HepG2 (cell line): ENCODE measurements at regions not wholly inside any gene's neighbourhood (a gene's known extent, or its start where the extent isn't known, plus 50 kb on each side); places are given as distances from the start of the nearest gene placed in this dataset.

Experiments
- CREM ChIP-seq, 2 experiments: sonication (generic) in 1 of 2; formaldehyde crosslinking in 1 of 2; IDR thresholded peaks; 2 replicates each; pipeline versions ENCODE4 v1.4.0 to v1.6.1; 2016 to 2020; ENCODE audit warnings: antibody characterized with exemption in 1 of 2, mild to moderate bottlenecking in 1 of 2, missing genetic modification reagents in 1 of 2
- EED ChIP-seq: sonication (generic); formaldehyde crosslinking; IDR thresholded peaks from 2 replicates; pipeline ENCODE4 v1.5.0; 2020; ENCODE audit warnings: mild to moderate bottlenecking, missing genetic modification reagents
- ERF ChIP-seq: IDR thresholded peaks from 2 replicates; pipeline ENCODE4 v1.6.1; 2018; ENCODE audit warnings: missing biosample characterization, missing genetic modification reagents
- GLMP ChIP-seq: sonication (generic); formaldehyde crosslinking; IDR thresholded peaks from 2 replicates; pipeline ENCODE4 v1.9.0; 2021; ENCODE audit warnings: missing genetic modification reagents, mild to moderate bottlenecking, borderline replicate concordance
- NFE2 ChIP-seq: sonication (generic); formaldehyde crosslinking; IDR thresholded peaks from 2 replicates; pipeline ENCODE4 v1.4.0; 2020; ENCODE audit warnings: missing genetic modification reagents
- NFKBIZ ChIP-seq: IDR thresholded peaks from 2 replicates; pipeline ENCODE4 v1.6.1; 2018; ENCODE audit warnings: missing genetic modification reagents, missing compliant biosample characterization
- NFRKB ChIP-seq: fragments of 450-650 bp; IDR thresholded peaks from 2 replicates; pipeline ENCODE4 v1.6.1; 2017
- NONO ChIP-seq, 2 experiments: fragments of 450-650 bp in 1 of 2; sonication (generic) in 1 of 2; formaldehyde crosslinking in 1 of 2; IDR thresholded peaks in 1 of 2; conservative IDR thresholded peaks in 1 of 2; 2 replicates each; pipeline versions ENCODE4 v1.6.1 to v1.8.0; 2017 to 2022; ENCODE audit warnings: mild to moderate bottlenecking in 1 of 2, missing genetic modification reagents in 1 of 2, moderate library complexity in 1 of 2
- SIN3A ChIP-seq: IDR thresholded peaks from 2 replicates; pipeline ENCODE4 v1.6.1; 2011; ENCODE audit warnings: low read depth, mild to moderate bottlenecking, control low read depth, low read length, borderline replicate concordance
- TBX3 ChIP-seq: fragments of 450-650 bp; IDR thresholded peaks from 2 replicates; pipeline ENCODE4 v1.6.1; 2017; ENCODE audit warnings: antibody characterized with exemption, mild to moderate bottlenecking, inconsistent platforms, borderline replicate concordance
- TP53 ChIP-seq: sonication (generic); formaldehyde crosslinking; conservative IDR thresholded peaks from 2 replicates; pipeline ENCODE4 v1.4.0; 2020; ENCODE audit warnings: missing genetic modification reagents
- ZBTB3 ChIP-seq: sonication (generic); formaldehyde crosslinking; IDR thresholded peaks from 2 replicates; pipeline ENCODE4 v1.4.0; 2020; ENCODE audit warnings: low read depth, mild to moderate bottlenecking, moderate library complexity, missing genetic modification reagents, borderline replicate concordance
- ZBTB38 ChIP-seq: sonication (generic); formaldehyde crosslinking; IDR thresholded peaks from 2 replicates; pipeline ENCODE4 v1.5.1; 2020; ENCODE audit warnings: mild to moderate bottlenecking, missing genetic modification reagents
- ZBTB49 ChIP-seq: sonication (generic); formaldehyde crosslinking; IDR thresholded peaks from 2 replicates; pipeline ENCODE4 v1.4.0; 2020; ENCODE audit warnings: missing genetic modification reagents, borderline replicate concordance
- ZFP1 ChIP-seq: IDR thresholded peaks from 2 replicates; pipeline ENCODE4 v1.6.1; 2016
- ZFP41 ChIP-seq: sonication (generic); formaldehyde crosslinking; IDR thresholded peaks from 2 replicates; pipeline ENCODE4 v1.4.0; 2020; ENCODE audit warnings: mild to moderate bottlenecking, missing genetic modification reagents, borderline replicate concordance
- ZMAT3 ChIP-seq: sonication (generic); formaldehyde crosslinking; conservative IDR thresholded peaks from 2 replicates; pipeline ENCODE4 v1.7.0; 2021; ENCODE audit warnings: missing genetic modification reagents
- ZNF253 ChIP-seq: sonication (generic); formaldehyde crosslinking; IDR thresholded peaks from 2 replicates; pipeline ENCODE4 v1.8.0; 2022; ENCODE audit warnings: mild to moderate bottlenecking, missing genetic modification reagents, borderline replicate concordance
- ZNF264 ChIP-seq: sonication (generic); formaldehyde crosslinking; IDR thresholded peaks from 2 replicates; pipeline ENCODE4 v1.4.0; 2020; ENCODE audit warnings: missing genetic modification reagents
- ZNF510 ChIP-seq: sonication (generic); formaldehyde crosslinking; IDR thresholded peaks from 2 replicates; pipeline ENCODE4 v1.4.0; 2020; ENCODE audit warnings: low read depth, mild to moderate bottlenecking, missing genetic modification reagents
- ZSCAN20 ChIP-seq: sonication (generic); formaldehyde crosslinking; IDR thresholded peaks from 2 replicates; pipeline ENCODE4 v1.4.0; 2020; ENCODE audit warnings: missing genetic modification reagents, mild to moderate bottlenecking, borderline replicate concordance
- TF ChIP-seq, protein P1 (sequence below): sonication (generic); formaldehyde crosslinking; IDR thresholded peaks from 2 replicates; pipeline ENCODE4 v1.4.0; 2020; ENCODE audit warnings: missing genetic modification reagents
- TF ChIP-seq, protein P2 (sequence below): sonication (generic); formaldehyde crosslinking; IDR thresholded peaks from 2 replicates; pipeline ENCODE4 v1.5.1; 2020; ENCODE audit warnings: mild to moderate bottlenecking, missing genetic modification reagents, borderline replicate concordance

DNA sequence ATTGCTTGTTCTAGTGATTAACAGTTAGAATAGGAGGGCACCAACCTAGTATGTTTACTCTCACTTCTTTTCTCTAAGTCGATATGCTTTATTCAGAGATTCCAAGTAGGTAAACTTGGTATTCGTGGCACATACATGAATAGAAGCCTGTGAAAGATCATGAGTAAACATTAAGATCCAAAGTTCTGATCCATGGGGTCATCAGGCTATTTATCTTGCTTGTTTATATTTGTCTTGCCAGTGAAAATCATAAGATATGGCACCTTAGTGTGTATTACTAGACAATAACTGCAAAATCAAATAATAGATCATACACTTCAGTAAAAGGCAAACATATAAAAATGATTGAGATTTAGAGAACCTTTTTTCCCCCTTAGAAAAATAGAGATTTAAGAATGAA, 56.5 kb upstream of the LHFPL3 start (continued):
- no peak for TF ChIP-seq TP53 (CRISPR knock-in tag)
- no peak for TF ChIP-seq ERF (CRISPR knock-in tag)
- TF ChIP-seq GLMP (CRISPR knock-in tag), result no peak
- no peak for TF ChIP-seq ZMAT3 (CRISPR knock-in tag)
- no peak for TF ChIP-seq ZBTB38 (CRISPR knock-in tag)
- TF ChIP-seq ZBTB49 (CRISPR knock-in tag), result no peak
- TF ChIP-seq ZFP41 (CRISPR knock-in tag), result no peak
- no peak for TF ChIP-seq SIN3A
- no peak for TF ChIP-seq EED (CRISPR knock-in tag)
- TF ChIP-seq, protein P1, sequence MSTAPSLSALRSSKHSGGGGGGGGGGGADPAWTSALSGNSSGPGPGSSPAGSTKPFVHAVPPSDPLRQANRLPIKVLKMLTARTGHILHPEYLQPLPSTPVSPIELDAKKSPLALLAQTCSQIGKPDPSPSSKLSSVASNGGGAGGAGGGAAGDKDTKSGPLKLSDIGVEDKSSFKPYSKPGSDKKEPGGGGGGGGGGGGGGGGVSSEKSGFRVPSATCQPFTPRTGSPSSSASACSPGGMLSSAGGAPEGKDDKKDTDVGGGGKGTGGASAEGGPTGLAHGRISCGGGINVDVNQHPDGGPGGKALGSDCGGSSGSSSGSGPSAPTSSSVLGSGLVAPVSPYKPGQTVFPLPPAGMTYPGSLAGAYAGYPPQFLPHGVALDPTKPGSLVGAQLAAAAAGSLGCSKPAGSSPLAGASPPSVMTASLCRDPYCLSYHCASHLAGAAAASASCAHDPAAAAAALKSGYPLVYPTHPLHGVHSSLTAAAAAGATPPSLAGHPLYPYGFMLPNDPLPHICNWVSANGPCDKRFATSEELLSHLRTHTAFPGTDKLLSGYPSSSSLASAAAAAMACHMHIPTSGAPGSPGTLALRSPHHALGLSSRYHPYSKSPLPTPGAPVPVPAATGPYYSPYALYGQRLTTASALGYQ (CRISPR knock-in tag), result peak; percentile 41; the same call in 1 of the 2 replicates
- no peak for TF ChIP-seq ZFP1
- no peak for TF ChIP-seq ZNF264 (CRISPR knock-in tag)
- no peak for TF ChIP-seq ZNF510
- no peak for TF ChIP-seq NFKBIZ (CRISPR knock-in tag)
- TF ChIP-seq, protein P2, sequence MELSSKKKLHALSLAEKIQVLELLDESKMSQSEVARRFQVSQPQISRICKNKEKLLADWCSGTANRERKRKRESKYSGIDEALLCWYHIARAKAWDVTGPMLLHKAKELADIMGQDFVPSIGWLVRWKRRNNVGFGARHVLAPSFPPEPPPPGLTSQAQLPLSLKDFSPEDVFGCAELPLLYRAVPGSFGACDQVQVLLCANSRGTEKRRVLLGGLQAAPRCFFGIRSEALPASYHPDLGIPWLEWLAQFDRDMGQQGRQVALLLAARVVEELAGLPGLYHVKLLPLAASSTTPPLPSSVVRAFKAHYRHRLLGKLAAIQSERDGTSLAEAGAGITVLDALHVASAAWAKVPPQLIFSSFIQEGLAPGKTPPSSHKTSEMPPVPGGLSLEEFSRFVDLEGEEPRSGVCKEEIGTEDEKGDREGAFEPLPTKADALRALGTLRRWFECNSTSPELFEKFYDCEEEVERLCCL (CRISPR knock-in tag), result no peak
- no peak for TF ChIP-seq ZNF253
- TF ChIP-seq CREM (IDR thresholded peaks at IDR 0.05), result no peak
- no peak for TF ChIP-seq CREM (CRISPR knock-in tag; IDR thresholded peaks at IDR 0.05)
- no peak for TF ChIP-seq ZSCAN20 (CRISPR knock-in tag)
- peak; percentile 99 for TF ChIP-seq TBX3
- no peak for TF ChIP-seq NFE2 (CRISPR knock-in tag)
- TF ChIP-seq NFRKB, result no peak
- TF ChIP-seq ZBTB3, result peak; percentile 95
- no peak for TF ChIP-seq NONO (IDR thresholded peaks at IDR 0.05)
- TF ChIP-seq NONO (CRISPR knock-in tag; conservative IDR thresholded peaks at IDR 0.05), result no peak
